ENCODE measurements at regions not wholly inside any gene's neighbourhood (a gene's known extent, or its start where the extent isn't known, plus 50 kb on each side); places are given as distances from the start of the nearest gene placed in this dataset.

- DNase-seq (ENCODE audit: low spot score), result no peak
Observed at GRCh38 chrX:68947882-68948605, 119.2 kb downstream of the EFNB1 start.

DNA sequence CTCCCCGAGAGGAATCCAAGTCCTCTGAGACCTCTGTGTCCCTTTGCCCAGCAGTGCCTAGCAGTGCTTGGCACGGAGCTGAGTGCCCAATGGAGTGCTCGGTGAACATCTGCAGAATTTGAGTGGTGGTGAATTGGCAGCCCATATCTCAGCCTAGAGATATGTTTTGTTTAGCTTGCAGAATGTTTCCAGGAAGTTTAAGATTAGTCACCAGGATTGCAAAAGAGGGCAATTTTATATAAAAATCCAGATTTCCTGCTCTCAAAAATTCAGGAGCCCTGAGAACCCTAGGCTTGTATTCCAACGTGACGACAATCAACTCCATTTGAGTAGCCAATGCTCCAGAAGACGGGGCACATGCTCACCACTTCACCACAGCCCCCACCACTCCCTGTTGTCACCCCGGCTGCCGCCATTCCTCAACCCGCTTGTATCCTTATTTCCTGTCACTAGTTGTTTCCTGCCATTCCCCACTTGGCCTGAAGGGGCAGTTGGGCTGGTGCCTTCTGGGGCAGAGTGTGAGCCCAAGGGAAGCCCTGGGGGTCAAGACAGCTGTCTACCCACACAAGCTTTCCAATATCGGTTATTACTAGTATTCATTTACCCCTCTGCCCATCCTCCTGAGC is 116.9 kb downstream of the EFNB1 start:
- no peak for DNase-seq (ENCODE audit: low spot score)

- DNase-seq (ENCODE audit: low spot score), result no peak
Observed at GRCh38 chrX:68945081-68945602, 116.3 kb downstream of the EFNB1 start.

DNA sequence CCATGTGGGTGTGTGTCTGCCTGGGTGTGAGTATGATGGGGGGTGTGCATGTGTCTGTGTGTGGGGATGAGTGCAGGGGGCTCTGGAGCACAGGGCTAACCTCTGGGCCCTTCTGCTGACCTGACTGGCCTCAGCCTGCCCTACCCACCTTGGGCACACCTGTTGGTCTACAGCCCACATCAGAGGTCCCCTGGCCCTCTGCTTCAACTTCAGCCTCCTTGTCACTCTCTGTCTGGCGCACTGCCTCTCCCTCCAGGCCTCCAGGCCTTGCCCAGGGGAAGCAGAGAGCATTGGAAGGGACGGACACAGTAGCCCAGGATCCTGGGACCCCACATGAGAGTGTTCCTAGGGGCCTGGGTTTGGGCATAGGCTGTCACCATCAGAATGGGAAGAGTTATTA is 115.4 kb downstream of the EFNB1 start:
- no peak for DNase-seq (ENCODE audit: low spot score)

GRCh38 chrX:68942840-68943239 is 114.0 kb downstream of the EFNB1 start:
- no peak for DNase-seq (ENCODE audit: low spot score)

GRCh38 chrX:68942104-68942503 is 113.3 kb downstream of the EFNB1 start:
- no peak for DNase-seq (ENCODE audit: low spot score)

DNA sequence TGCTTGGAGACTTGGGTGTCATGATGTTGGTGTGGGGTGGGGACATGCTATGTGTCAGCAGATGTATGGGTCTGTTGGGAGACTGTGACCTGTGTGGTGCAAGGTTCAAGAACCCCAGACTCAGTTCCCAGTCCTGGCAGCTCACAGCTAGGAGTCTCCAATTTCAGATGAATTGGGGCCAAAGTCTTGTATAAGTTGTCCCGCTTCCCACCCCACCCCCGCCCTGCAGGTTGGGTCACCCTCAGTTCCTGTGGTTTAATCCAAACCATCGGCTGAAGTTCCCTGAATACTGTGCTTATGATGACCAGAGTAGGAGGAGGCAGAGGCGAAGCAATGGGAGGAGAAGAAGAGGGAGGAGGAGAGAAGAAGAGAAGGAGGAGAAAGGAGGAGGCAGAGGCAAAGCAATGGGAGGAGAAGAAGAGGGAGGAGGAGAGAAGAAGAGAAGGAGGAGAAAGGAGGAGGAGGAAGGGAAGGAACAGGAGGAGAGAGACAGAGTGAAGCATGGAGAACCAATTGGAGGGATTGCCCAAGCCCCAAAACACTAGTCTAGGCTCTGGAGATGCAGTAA is 112.6 kb downstream of the EFNB1 start:
- no peak for DNase-seq (ENCODE audit: low spot score)

DNA sequence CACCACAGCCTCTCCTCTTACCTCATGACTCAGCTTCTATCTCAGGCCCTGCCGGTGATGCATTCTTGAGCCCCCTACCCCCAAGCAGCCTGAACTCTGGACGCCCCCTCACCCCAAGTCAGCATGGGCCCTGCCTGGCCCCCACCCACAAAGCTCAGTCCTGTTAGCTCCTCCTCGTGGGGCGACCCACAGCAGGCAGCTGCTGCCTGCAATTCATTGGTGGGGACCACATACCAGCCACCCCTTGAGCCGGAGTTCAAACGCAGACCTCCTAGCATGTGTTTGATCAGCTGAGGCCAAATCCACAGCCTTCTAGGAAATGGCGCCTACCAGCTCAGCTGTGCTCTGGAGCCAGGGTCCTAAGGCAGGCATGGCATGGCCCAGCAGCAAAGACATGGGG is 111.8 kb downstream of the EFNB1 start:
- DNase-seq (ENCODE audit: low spot score), result no peak

GRCh38 chrX:68939868-68940267 is 111.0 kb downstream of the EFNB1 start:
- DNase-seq (ENCODE audit: low spot score), result no peak

DNA sequence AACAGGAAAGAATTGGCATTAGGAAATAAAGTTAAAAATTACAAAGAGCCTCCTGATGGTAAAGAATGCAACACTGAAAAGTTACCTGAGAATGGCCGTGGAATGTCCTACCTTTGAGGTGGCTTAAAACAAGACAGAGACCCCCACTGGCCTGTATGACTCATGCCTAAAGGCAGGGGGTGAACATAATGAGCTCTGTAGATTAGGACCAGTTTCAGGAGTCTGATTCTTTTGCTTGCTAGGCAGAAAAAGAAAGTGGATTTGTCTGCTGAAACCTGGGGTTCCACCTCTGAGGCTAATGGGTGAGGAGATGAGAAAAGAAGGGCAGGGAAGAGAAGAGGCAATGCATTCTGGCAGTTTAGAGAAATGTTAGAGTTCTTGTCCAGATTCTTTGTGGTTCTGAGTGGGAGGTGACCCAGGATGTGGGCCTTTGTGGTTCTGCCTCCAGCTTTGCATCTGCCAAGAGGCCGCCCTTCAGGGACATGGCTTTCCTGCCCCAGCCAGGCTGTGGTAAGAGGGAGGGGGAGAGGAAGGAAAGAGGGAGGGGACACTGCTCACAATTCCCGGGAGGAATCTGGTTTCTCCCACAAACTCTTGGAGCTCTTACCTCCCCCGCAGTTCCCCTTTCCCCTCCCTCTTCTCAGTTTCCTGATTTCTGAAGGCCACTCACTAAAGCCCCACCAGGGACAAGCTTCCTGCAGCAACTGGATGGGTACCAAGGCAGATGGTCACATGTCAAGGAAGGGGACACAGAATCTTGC is 109.6 kb downstream of the EFNB1 start:
- no peak for DNase-seq (ENCODE audit: low spot score)

DNA sequence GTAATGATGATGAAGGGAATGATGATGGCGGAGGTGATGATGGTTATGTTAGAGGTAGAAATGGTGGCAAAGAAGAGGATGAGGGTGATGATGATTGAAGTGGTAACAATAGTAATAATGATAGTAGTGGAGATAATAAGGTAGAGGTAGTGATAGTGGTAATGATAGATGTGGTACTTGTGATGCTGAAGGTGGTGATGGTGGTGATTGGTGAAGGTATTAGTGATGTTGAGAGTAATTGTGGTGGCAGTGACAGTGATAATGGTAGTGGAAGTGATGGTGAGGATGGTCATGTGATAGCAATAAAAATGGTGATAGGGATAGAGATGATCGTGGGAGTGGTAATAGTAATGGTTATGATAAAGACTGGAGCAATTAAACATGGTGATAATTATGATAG is 108.8 kb downstream of the EFNB1 start:
- DNase-seq (ENCODE audit: low spot score), result no peak

DNA sequence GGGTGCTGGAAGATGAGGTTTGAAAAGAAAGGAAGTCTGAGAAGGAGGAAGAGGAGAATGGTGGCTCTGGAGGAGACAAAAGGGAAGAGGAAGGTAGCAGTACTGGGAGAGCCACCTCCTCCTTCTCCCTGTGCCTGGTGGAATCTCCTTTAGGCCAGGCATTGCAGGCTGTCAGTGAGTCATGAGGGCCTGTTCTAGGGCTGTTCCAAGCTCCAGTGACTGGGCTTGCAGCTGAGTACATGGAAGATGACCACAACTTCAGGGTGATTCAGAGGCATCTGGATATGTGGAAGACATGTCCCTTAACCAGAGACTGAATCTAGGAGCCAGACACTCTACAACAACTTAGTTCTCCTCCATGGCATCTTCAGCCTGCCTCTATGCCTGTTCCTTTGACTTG is 107.8 kb downstream of the EFNB1 start:
- DNase-seq (ENCODE audit: low spot score), result no peak

GRCh38 chrX:68936126-68936525 is 107.3 kb downstream of the EFNB1 start:
- no peak for DNase-seq (ENCODE audit: low spot score)

DNA sequence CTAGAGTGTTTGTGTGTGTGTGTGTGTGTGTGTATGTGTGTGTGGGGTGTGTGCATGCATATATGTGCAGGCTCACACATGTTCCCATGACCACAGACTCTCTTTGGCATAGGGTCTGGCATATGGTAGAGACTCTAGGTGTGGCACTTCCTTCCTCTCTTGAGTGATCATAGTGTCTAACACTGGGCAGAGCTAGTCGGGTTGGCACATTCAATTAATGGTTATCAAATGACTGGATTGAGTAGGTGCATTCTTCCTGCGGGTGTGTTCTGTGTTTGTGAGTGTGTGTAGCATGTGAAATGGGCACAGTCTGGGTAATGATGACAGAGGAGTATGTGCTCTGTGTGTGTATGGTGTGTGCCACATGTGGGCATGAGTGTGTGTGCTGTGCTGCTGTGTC is 106.5 kb downstream of the EFNB1 start:
- no peak for DNase-seq (ENCODE audit: low spot score)

DNA sequence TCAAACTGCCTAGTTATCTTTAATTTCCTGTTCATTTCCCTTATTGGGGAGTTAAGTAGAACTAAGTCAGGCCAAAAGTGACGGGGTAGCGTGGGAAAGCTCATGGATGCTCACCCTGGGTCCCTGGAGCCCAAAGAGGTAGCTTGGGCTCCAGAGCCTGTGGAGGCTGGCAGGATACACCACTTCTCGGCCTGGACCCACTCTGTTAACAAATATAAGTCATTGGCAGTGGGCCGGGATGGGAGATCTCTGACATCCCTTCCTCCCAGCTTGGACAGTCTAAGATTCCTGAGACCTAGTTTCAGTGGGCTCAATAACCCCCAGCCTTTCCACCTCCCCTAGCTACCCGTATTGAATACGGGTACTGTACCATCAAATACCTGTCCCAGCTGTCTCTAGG is 106.1 kb downstream of the EFNB1 start:
- DNase-seq (ENCODE audit: low spot score), result no peak

DNA sequence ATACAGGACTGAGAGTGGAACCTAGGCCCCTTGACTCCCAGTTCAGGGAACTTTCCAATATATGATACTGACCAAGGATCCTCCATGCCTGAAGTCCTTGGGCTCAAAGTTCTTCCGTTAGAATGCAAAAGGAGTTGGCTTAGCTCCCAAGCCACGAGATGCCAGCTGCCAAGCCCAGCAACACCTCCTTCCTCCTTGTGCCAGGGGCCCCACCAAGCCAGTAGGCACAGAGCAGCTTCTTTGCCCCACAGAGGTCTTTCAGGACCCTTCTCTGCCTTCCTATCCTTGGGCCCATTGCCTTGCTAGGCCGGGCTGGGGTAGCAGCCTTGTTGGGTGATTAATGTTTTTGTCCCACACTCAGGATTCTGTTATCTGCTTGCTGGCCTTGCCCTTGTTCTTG is 105.6 kb downstream of the EFNB1 start:
- DNase-seq (ENCODE audit: low spot score), result no peak

DNA sequence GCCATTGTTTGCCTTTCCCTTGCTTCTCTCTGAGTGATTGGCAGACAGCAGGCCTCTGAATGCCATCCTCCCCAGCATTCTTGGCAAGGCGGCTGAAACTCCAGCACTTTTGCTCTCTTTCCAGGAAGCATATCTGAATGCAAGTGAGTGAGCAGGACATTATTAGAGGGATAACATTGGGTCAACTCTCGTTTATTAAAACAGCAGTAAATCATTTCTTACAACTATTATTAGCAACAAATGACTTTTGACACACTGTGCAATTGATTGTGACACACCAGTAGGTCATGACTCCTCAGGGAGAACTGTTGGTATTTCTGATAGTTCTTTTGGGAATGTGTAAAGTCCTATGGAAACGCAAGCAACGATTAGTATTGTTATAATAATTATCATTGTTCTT is 103.8 kb downstream of the EFNB1 start:
- DNase-seq (ENCODE audit: low spot score), result no peak

DNA sequence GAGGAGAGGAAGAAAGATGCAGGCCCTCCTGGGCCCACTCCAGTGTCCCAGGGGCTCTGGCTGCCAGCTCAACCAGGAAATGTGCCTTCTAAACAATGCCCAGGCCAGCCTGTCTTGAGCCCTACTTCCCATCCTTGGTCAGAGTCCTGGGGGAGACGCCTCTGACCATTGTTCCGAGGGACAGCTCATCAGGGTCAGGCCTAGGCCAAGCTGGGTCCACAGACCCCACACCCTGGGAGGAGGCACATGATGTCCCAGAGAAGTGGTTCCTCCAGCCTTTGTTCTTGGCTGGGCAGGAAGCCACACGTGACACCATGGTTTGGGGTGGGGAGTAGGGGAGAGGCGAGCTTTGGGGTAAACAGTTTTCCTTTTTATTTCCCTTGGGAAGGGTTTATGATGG is 102.5 kb downstream of the EFNB1 start:
- no peak for DNase-seq (ENCODE audit: low spot score)

DNA sequence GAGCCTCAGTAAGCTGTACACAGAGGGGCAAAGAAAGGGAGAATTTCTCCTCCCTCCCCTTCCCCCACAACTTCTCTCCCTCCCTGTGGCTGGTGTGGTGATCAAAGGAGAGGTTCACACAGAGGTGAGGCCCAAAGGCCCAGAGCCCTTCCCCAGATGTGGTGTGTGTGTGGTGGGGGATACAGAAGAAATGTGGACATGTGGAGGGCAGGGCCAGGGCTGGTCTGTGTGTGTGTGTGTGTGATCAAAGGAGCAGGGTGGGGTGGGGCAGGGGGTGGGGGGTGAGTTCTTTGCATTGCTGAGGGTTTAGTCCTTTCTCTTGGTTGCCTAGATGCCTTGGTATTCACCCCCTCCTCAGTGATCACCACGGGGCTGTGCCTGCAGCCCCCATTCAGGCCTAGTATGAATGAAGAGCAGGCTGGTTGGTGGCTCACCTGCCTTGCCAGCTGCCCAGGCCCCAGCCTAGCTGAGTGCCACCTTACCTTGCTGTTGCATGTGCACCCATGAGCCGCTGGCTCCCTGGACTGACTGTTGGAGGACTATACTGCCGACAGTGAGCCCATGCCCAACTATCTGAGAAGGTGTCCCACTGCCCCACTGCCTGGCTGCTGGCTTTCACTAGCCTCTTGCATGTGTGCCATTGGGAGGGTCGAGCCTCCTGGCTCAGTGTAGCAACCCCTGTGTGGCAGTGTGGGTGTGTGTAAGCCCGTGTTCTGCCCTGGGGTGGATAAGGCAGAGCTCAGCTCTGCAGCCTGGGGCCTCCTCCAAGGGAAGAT is 101.9 kb downstream of the EFNB1 start:
- no peak for DNase-seq (ENCODE audit: low spot score)

GRCh38 chrX:68929332-68930150 is 100.7 kb downstream of the EFNB1 start:
- DNase-seq (ENCODE audit: low spot score), result no peak

DNA sequence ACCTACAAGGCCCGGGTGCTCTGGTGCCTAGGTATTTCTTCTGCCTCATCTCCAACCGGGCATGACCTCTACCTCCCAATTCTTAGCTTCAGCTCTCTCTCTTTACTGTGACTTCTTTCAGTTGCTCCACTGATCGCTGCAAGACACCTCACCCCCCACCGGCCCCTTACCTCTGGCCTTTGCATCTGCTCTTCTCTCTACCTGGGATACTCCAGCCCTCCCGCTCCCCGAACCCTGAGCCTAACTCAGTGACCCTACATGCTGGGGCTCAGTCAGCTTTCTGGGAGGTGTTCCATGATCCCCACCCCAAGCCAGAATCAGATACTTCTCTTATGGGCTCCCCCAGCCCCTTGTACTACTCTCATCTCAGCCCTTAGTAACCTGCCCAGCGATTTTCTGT is 99.6 kb downstream of the EFNB1 start:
- DNase-seq (ENCODE audit: low spot score), result no peak
